Activated CD4-positive, alpha-beta T cell treated with anti-CD3 and anti-CD28 coated beads for 4 hours (primary cell): ENCODE measurements at regions not wholly inside any gene's neighbourhood (a gene's known extent, or its start where the extent isn't known, plus 50 kb on each side); places are given as distances from the start of the nearest gene placed in this dataset.

ENCODE experiments used
- DNase-seq, 2 donors: peaks; one replicate each; pipeline ENCODE4 v3.0.0-alpha.2; 2020

GRCh38 chr7:19437446-19437845 lies 271.4 kb downstream of the POLR1F start:
- DNase-seq, result no peak

GRCh38 chr7:19427944-19428343 lies 280.9 kb downstream of the POLR1F start:
- no peak for DNase-seq

DNA sequence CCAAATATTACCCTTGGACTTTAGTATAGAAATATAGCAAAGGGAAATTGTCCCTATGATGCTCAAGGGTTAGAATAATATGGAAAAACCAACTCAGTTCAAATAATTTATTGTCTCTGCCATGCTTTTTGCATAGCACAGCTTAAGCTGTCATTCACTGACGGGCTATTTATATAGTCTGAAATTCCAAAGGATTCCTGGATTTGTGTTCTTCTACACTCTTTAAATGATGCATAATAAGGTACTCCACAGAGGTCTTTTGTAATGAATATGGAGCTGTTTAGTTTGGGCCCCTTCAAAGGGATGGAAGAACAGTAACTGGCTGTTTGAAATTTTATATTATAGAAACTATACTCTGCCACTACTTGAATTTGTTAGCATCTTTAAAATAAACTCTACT lies 276.6 kb upstream of the FERD3L start:
- DNase-seq, result no peak

GRCh38 chr7:19417231-19417630 lies 272.0 kb upstream of the FERD3L start:
- no peak for DNase-seq

- no peak for DNase-seq
Observed at GRCh38 chr7:19415123-19415522, 269.9 kb upstream of the FERD3L start.

- no peak for DNase-seq
Observed at GRCh38 chr7:19413443-19413965, 268.3 kb upstream of the FERD3L start.

GRCh38 chr7:19410691-19411090 lies 265.5 kb upstream of the FERD3L start:
- no peak for DNase-seq

GRCh38 chr7:19410106-19410505 lies 264.9 kb upstream of the FERD3L start:
- no peak for DNase-seq

GRCh38 chr7:19408706-19409220 lies 263.5 kb upstream of the FERD3L start:
- DNase-seq, result no peak

DNA sequence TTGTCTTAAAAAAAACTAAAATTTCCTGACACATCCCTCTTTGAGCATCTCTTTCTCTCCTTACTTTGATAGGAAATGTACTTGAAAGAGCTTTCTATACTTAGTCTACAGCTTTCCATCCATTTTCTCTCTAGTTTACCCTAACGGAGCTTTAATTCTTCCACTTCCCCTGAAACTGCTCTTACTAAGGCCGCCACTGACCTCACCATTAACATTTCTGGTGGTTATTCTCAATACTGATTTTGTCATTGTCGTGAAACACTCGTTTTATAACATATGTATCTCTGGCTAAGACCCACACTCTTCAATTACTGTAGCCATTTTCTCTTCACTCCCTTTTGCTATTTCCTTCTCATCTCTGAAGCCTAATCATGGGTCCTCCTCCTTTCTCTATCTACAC lies 262.0 kb upstream of the FERD3L start:
- no peak for DNase-seq

DNA sequence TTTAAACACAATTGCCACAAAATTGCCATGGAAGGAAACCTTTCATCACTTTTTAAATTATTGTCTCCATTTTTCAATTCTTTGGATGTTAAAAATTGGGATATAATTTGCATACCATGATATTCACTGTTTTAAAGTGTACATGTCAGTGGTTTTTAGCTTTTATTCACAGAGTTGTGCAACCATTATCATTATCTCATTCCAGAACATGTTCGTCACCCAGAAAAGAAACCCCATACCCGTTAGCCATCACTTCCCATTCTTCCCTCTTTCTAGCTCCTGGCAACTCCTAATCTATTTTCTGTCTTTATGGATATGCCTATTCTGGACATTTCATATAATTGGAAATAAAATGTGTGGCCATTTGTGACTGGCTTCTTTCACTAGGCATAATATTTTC lies 260.3 kb upstream of the FERD3L start:
- DNase-seq, result no peak

GRCh38 chr7:19404912-19405329 lies 259.7 kb upstream of the FERD3L start:
- DNase-seq, result no peak

DNA sequence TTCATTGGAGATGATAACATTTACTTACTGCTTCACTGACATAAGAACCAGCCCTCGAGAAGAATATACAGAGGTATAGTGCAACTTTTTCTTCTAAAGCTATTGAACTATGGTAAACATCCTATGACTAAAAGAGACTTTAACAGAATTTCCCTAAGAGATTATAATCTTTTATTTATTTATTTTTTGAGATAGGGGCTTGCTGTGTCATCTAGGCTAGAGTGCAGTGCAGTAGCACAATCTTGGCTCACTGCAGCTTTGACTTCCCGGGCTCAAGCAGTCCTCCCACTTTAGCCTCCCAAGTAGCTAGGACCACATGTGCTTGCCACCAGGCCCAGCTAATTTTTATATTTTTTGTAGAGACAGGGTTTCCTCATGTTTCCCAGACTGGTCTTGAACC lies 258.5 kb upstream of the FERD3L start:
- DNase-seq, result no peak

DNA sequence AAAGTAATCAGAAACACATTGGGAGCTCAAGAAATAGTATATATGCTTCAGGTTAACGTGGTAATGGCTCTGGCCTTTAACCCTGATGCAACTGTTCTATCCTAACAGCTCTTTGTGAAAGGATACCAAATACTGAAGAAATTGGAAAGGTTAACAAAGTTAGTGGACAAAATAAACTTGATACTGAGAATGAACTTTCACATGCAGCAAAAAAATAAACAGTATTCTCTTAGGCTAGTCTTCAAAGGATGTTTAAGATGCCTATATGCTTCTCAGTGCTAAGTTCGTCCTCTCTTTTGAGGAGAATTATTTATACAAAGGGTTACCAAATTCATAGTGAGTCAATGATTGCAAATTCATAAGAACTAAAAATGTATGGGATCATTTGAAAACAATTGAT lies 256.2 kb upstream of the FERD3L start:
- DNase-seq, result no peak

DNA sequence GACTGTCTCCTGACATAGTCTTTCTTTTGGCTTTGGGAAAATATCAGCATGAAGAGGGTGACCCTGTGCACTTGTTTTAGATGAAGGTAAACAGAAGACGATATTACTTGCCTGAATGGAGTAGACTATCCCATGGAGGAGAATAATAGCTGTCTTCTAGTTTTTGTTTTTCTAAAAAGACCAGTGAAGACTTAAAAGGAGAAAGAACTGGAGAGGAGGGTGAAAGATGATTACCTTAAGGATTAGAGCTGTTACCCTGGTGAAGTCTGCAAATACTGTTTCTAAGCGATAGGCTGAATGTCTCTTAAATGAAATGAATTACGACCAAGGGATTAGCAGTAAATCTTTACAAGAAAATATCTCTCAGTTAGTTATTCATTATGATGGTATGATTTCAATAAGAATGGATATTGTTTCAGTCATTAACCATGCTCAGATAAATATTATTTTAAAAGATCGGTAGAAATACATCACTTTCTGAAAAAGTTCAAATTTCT lies 255.6 kb upstream of the FERD3L start:
- no peak for DNase-seq

DNA sequence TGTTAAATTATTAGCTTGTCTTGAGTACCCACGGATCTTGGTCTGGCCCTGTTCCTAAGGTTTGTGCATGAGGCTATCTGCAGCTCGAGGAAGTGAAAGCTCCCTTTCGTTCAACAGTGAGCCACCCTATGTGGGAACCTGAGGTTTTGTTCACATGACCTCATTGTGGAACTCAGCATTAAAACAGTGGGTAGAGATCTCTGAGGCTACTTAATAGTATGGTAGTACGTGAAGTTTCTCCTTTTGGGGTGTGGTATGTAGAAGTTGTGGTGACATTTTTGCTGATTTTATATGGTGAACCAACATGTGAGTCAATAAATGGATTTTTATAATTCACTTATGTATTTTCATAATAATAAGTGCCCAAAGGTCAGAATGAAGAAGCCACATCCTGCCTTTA lies 252.7 kb upstream of the FERD3L start:
- no peak for DNase-seq

GRCh38 chr7:19392246-19392645 lies 247.0 kb upstream of the FERD3L start:
- DNase-seq, result no peak

DNA sequence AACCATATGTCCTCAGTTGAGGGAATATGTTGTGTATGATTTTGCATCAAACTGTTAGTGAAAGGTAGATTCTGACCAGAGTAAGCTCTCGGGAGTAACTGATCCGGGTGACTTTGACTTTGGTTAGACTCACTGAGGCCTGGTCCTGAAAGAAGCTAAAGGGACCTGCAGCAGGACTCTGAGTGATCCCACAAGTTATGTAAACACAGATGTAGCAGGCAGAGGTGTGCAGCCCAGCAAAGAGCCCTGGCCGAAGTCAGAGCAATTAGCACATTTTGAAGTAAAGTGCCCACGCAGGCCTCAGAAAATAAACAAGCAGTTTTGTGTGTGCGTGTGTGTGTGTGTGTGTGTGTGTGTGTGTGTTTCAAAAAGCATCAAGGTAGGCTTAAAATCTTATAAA lies 245.6 kb upstream of the FERD3L start:
- no peak for DNase-seq

- DNase-seq, result no peak
Observed at GRCh38 chr7:19381321-19381720, 236.1 kb upstream of the FERD3L start.

- DNase-seq, result no peak
Observed at GRCh38 chr7:19378345-19378714, 233.1 kb upstream of the FERD3L start.

GRCh38 chr7:19377611-19378344 lies 232.6 kb upstream of the FERD3L start:
- no peak for DNase-seq

DNA sequence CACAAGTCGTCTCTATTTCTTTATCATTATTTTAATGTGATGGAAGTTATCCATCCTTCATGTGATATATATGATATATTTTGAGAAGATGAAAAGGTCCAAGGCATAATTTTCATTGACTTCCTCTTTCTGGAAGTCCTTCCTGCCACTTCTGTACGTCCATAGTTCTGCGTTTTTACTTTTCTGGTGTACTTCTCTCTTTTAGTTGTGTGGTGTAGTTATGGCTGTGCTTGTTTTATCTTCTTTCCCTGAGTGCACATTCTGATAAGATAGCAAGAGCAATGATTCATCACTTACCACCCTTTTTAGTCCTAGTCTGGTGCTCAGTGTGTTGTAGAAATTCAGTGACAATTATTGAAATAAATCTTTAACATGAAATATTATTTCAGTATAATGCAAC lies 231.3 kb upstream of the FERD3L start:
- no peak for DNase-seq

GRCh38 chr7:19375976-19376375 lies 230.8 kb upstream of the FERD3L start:
- DNase-seq, result no peak

GRCh38 chr7:19373334-19373733 lies 228.1 kb upstream of the FERD3L start:
- no peak for DNase-seq

DNA sequence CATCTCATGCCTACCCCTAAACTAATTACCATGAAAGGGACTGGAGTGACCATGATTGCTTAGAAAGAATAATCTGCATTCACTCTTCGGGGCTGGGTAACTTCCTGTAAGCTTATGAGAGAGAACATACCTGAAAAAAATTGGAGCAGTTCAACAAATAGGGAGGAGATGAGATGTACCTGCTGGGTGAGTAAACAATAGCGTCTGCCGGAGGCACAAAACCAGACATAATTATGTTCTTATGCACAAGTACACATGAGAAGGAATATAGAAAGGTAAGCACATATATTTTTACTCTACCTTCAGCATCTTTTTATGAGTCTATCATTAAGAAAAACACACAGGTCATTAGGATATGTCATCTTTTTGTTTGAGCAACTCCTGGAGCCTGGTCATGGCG lies 224.6 kb upstream of the FERD3L start:
- DNase-seq, result no peak
